Fibroblast of villous mesenchyme (primary cell): ENCODE measurements at regions not wholly inside any gene's neighbourhood (a gene's known extent, or its start where the extent isn't known, plus 50 kb on each side); places are given as distances from the start of the nearest gene placed in this dataset.
A peak's percentile ranks its signal among the peaks of the same experiment; 100 is the strongest.

ENCODE experiments used
- DNase-seq: peaks from one replicate; pipeline ENCODE4 v3.0.0-alpha.2; 2010; ENCODE audit warnings: low read depth
- H3K4me3 ChIP-seq: 2 replicates; pipeline ENCODE4 v1.5.1; 2011; ENCODE audit warnings: low read depth, mild to moderate bottlenecking, low read length
- TF ChIP-seq, protein P1 (sequence below): IDR thresholded peaks from 2 replicates; pipeline ENCODE4 v1.5.1; 2012; ENCODE audit warnings: low read depth, mild to moderate bottlenecking, low read length; ENCODE audit not compliant: insufficient read depth

DNA sequence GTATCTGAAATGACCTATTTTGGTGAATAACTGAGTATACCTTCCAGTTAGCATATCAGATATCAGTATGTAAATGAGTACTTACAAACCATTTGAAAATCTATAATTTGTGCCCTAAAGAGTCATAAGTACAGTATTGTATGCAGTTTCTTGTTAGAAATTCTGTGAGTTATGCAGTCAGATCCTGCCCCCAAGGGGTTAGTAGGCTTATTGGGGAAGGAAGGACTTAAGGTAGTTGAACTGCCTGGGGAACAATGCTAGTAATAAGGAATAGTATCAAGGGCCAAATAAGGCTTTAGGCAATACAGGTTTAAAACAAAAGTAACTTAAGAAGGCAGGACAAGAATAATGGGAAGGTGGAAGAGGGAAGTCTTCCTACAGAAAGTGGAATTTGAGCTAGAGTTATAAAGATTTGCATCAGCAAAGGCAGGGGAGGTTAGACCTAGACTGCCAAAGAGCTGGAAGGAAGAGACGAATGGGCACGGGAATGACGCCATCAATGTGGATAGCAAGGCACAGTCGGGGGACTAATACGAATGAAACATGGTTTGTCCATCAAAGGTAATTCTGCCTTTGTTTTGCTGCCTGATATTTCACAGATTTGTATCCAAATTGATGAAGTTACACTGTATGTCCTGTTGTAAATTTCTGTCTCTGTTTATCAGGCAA lies 182.9 kb upstream of the DPYD start:
- DNase-seq = no peak

DNA sequence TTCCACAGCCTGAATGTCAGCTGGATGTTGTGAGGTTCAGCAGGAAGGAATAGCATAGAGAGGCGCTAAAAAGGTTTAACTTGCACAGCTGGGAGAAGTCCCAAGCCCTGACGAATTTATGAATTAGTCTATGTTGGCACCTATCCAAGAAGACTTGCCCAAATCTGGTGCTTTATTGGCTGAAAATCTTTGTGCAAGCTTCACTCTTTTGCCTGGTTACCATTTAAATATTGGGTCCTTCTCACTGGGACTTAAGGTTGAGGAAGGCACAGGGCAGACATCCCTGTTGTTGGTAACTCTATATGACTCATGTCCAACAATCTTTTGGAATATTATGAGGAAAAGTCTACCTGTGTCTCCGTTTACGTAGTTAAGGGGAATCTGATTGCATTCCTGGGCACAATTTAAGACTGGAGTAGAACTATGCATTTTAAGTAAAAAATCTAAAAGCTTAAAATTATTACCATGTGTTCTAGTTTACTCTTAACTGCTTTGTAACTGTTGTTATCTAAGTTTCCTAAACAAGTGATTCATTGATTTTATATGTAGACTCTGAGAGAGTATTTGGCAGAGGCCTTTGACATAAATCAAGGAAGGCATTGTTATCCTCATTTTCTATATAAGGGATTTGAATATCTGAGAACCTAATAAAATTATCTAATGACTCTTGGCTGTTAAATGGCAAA lies 181.7 kb upstream of the DPYD start:
- peak; percentile 58 for DNase-seq
- TF ChIP-seq, protein P1, sequence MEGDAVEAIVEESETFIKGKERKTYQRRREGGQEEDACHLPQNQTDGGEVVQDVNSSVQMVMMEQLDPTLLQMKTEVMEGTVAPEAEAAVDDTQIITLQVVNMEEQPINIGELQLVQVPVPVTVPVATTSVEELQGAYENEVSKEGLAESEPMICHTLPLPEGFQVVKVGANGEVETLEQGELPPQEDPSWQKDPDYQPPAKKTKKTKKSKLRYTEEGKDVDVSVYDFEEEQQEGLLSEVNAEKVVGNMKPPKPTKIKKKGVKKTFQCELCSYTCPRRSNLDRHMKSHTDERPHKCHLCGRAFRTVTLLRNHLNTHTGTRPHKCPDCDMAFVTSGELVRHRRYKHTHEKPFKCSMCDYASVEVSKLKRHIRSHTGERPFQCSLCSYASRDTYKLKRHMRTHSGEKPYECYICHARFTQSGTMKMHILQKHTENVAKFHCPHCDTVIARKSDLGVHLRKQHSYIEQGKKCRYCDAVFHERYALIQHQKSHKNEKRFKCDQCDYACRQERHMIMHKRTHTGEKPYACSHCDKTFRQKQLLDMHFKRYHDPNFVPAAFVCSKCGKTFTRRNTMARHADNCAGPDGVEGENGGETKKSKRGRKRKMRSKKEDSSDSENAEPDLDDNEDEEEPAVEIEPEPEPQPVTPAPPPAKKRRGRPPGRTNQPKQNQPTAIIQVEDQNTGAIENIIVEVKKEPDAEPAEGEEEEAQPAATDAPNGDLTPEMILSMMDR = no peak
- no peak overlapping the region for H3K4me3 ChIP-seq

More for the DNA sequence above, 182.9 kb upstream of the DPYD start:
- no peak overlapping the region for H3K4me3 ChIP-seq
- TF ChIP-seq, protein P1 = no peak

DNA sequence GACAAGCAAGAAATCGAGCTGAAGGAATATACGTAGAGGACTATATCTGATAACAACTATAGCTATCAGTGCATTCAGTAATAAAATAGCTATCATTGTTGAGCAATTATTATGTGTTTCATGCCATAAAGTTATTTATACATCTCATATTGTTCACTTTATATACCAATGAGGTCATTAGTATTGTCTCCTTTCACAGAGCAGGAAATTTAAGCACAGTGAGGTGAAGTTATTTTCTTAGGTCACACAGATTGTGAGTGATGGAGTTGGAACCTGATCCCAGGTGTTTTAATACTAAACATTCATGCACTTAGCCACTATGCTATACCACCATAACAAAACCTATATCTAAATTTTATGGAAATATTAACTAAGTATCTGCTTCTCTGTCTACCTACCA lies 180.5 kb upstream of the DPYD start:
- DNase-seq = no peak
- no peak overlapping the region for H3K4me3 ChIP-seq
- TF ChIP-seq, protein P1 = no peak

DNA sequence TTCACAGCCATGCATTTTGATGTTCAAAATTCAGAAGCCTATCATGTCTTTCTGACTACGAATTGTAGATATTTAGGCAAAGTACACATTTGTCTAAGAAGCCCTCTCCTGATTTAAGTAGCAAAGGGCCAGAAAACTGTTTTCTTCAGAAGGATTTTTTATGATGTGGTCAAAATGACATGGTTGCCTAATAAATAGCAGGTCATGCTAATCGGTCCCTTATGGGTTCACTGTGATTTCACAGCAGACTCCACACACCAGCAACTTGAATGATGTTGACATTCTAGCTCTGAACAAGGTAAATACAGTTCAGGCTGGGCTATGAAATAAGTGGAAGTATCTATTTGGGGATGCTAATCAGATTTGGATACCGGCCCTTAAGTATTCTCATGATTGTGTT lies 178.7 kb upstream of the DPYD start:
- peak; percentile 80 for DNase-seq
- H3K4me3 ChIP-seq = no peak overlapping the region
- TF ChIP-seq, protein P1 = no peak

DNA sequence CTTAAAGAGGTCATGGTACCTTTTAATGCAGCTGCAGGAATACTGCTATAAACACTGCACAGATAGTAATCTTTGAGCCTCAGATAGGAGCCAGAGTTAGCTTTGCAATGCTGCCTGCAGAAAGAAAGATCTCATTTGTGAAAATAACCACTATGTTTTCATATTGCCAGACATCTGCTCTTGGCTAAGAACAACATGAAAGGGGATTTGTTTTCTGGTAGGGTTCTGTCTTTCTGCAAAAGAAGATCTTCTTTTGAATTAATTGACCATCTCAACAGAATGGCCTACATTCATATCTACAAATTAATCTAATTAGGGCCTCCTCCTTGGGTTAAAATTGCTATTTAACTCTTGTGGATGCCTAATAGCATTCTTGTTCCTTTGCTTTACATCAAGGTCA lies 177.6 kb upstream of the DPYD start:
- TF ChIP-seq, protein P1 = no peak
- DNase-seq = peak; percentile 66
- H3K4me3 ChIP-seq = no peak overlapping the region

DNA sequence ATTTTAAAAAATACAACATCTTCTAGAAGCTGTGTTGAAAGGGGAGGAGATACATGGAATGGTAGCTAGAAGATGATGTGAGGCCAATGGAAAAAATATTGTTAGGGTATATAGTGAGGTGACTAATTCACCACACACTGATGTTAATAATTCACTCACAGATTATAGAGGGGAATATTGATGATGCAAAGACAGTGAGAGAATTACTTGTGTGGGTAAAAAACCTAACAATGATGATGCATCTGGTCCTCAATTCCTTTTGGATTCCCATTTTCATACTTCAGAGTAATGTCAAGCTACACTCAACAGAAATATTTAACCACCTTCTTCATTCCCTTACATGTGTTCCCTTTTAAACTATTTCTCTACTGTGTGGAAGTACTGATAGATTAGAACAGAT lies 169.5 kb upstream of the DPYD start:
- no peak overlapping the region for H3K4me3 ChIP-seq
- TF ChIP-seq, protein P1 = no peak
- DNase-seq = no peak
